GM12892 (cell line): ENCODE measurements at regions not wholly inside any gene's neighbourhood (a gene's known extent, or its start where the extent isn't known, plus 50 kb on each side); places are given as distances from the start of the nearest gene placed in this dataset.

Source experiments
- POLR2A ChIP-seq: IDR thresholded peaks from 2 replicates; pipeline ENCODE4 v1.6.1; 2011; ENCODE audit warnings: low read depth, low read length, control low read depth
- POLR2AphosphoS5 ChIP-seq: IDR thresholded peaks from 2 replicates; pipeline ENCODE4 v1.6.1; 2011; ENCODE audit warnings: low read depth, low read length, control low read depth

DNA sequence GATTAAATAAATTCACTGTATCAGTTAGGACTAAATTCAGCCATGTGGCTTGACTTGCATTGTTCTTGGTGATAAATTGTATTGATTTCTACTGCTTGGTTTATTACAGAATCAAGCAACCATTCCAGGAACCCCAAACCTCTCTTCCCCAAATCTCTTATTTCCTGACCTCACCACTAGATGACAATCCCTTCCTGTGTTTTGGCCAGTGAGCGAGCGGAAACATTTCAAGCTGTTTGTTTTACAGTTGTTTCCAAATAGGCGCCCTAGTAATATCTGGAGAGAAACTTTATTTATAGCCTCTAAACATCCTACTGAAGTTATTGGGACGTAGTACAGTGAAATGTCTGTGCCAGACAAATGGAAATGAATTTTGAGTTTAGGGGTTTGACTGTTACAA lies 161.1 kb downstream of the SNAPC1 start:
- TF ChIP-seq POLR2A (no peak), POLR2AphosphoS5 (no peak)
